Stomach smooth muscle (tissue), 2 donors: ENCODE measurements at regions not wholly inside any gene's neighbourhood (a gene's known extent, or its start where the extent isn't known, plus 50 kb on each side); places are given as distances from the start of the nearest gene placed in this dataset.

Source experiments
- H3K27ac ChIP-seq: one replicate; pipeline ENCODE4 v1.7.0; 2013; ENCODE audit warnings: mild to moderate bottlenecking, low read length, inconsistent platforms
- H3K27me3 ChIP-seq, 2 donors: one replicate each; pipeline ENCODE4 v1.7.0; 2013; ENCODE audit warnings: low read length in 2 of 2; ENCODE audit not compliant: insufficient read depth in 2 of 2, control insufficient read depth in 1 of 2
- H3K36me3 ChIP-seq, 2 donors: one replicate each; pipeline ENCODE4 v1.7.0; 2013; ENCODE audit warnings: low read length in 2 of 2; ENCODE audit not compliant: control insufficient read depth in 2 of 2, insufficient read depth in 2 of 2
- H3K4me1 ChIP-seq: one replicate; pipeline ENCODE4 v1.7.0; 2013; ENCODE audit warnings: low read length; ENCODE audit not compliant: control insufficient read depth, insufficient read depth
- H3K4me3 ChIP-seq, 2 donors: one replicate each; pipeline ENCODE4 v1.7.0; 2013; ENCODE audit warnings: low read length in 2 of 2
- H3K9ac ChIP-seq, 2 donors: one replicate each; pipeline ENCODE4 v1.7.0; 2013; ENCODE audit warnings: low read length in 2 of 2, mild to moderate bottlenecking in 1 of 2
- H3K9me3 ChIP-seq, 2 donors: one replicate each; pipeline ENCODE4 v1.7.0; 2013; ENCODE audit warnings: low read length in 2 of 2; ENCODE audit not compliant: control insufficient read depth in 2 of 2
- donor health status: healthy.
- donor health status: Pancreatic carcinoma.

GRCh38 chr18:61729322-61729721 lies 163.5 kb downstream of the RNF152 start:
- Histone ChIP-seq H3K4me3 (no peak overlapping the region), H3K27ac (no peak overlapping the region), H3K9ac (no peak overlapping the region), H3K4me1 (peaks cover 4% of the 10 kb centered on the region), H3K36me3 (no peaks in the 10 kb centered on the region), H3K9me3 (no peaks in the 10 kb centered on the region), H3K27me3 (no peaks in the 10 kb centered on the region)

- H3K27me3 ChIP-seq: no peaks in the 10 kb centered on the region
- no peaks in the 10 kb centered on the region for H3K4me1 ChIP-seq
- H3K27ac ChIP-seq: no peak overlapping the region
- no peak overlapping the region for H3K4me3 ChIP-seq
- H3K36me3 ChIP-seq: no peaks in the 10 kb centered on the region
- H3K9me3 ChIP-seq: no peaks in the 10 kb centered on the region
- no peak overlapping the region for H3K9ac ChIP-seq
These were observed 165.3 kb downstream of the RNF152 start for GRCh38 chr18:61727241-61728193.

GRCh38 chr18:61724532-61724931 lies 168.3 kb downstream of the RNF152 start:
- H3K9me3 ChIP-seq: no peaks in the 10 kb centered on the region
- no peak overlapping the region for H3K27ac ChIP-seq
- H3K27me3 ChIP-seq: no peaks in the 10 kb centered on the region
- no peaks in the 10 kb centered on the region for H3K36me3 ChIP-seq
- H3K4me3 ChIP-seq: no peak overlapping the region
- no peak overlapping the region for H3K9ac ChIP-seq
- no peaks in the 10 kb centered on the region for H3K4me1 ChIP-seq

DNA sequence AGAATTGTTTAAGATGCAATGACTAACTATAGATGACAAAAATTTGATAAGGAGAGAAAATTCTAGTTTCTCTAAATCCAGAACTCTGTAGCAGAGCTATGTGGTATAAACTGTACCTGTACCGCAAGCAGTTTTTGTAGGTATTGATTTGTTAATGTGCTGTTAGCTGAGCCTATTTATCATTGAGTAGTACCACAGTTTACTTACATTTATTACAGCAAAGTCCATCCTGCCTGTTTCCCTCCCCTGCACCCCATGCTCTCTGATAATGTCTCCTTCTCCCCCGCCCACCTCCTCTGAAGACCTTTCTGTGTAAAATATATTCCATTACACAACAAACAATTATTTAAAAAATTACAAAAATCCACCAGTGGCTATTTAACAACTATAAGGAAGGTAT lies 170.6 kb downstream of the RNF152 start:
- Histone ChIP-seq H3K27ac (no peak overlapping the region), H3K4me3 (no peak overlapping the region), H3K27me3 (no peaks in the 10 kb centered on the region), H3K4me1 (no peaks in the 10 kb centered on the region), H3K36me3 (no peaks in the 10 kb centered on the region), H3K9ac (no peak overlapping the region), H3K9me3 (no peaks in the 10 kb centered on the region)

- Histone ChIP-seq H3K36me3 (no peaks in the 10 kb centered on the region), H3K27me3 (no peaks in the 10 kb centered on the region), H3K4me3 (no peak overlapping the region), H3K9me3 (no peaks in the 10 kb centered on the region), H3K4me1 (no peaks in the 10 kb centered on the region), H3K9ac (no peak overlapping the region), H3K27ac (no peak overlapping the region)
These were observed 172.3 kb downstream of the RNF152 start for GRCh38 chr18:61720496-61720895.

- Histone ChIP-seq H3K27ac (no peak overlapping the region), H3K4me1 (no peaks in the 10 kb centered on the region), H3K9me3 (no peaks in the 10 kb centered on the region), H3K36me3 (no peaks in the 10 kb centered on the region), H3K27me3 (no peaks in the 10 kb centered on the region), H3K4me3 (no peak overlapping the region), H3K9ac (no peak overlapping the region)
These were observed 173.1 kb downstream of the RNF152 start for GRCh38 chr18:61719671-61720070.

DNA sequence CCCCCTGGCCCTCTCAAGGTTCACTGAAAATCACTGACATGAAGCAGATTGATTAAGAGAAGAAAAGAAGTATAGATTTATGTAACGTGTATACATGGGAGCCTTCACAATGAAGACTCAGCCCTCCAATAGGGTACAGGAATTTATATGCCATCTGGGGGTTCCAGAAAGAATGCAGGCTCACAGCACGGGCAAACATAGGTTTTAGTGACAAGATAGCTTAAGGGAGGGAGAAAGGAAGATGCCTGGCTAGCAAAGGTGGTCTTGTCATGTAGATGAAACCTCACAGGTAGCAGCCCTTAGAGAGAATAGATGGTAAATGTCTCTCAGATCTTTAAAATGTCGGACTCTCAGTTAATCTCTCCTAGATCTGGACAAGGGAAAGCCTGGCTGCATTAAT lies 173.9 kb downstream of the RNF152 start:
- Histone ChIP-seq H3K27ac (no peak overlapping the region), H3K27me3 (no peaks in the 10 kb centered on the region), H3K4me1 (no peaks in the 10 kb centered on the region), H3K4me3 (no peak overlapping the region), H3K9me3 (no peaks in the 10 kb centered on the region), H3K36me3 (no peaks in the 10 kb centered on the region), H3K9ac (no peak overlapping the region)

DNA sequence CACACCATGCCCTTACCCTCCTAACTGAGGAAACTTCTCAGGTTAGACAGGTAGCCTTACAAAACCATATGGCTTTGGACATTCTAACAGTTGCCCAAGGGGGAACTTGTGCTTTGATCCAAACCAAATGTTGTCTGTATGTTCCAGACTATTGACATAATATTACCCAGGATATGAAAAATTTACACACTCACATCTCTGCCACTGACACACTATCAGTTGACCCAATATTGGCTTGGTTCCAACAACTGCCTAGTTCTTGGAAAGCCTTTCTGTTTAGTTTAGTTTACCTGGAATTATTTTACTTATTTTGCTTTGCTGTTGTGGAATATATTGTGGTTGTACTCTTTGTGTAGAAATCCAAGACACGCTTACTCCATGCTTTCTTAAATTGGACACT lies 178.4 kb downstream of the RNF152 start:
- Histone ChIP-seq H3K36me3 (no peaks in the 10 kb centered on the region), H3K4me3 (no peak overlapping the region), H3K27ac (no peak overlapping the region), H3K4me1 (no peaks in the 10 kb centered on the region), H3K9me3 (no peaks in the 10 kb centered on the region), H3K9ac (no peak overlapping the region), H3K27me3 (no peaks in the 10 kb centered on the region)

GRCh38 chr18:61713502-61713901 lies 179.3 kb downstream of the RNF152 start:
- no peak overlapping the region for H3K27ac ChIP-seq
- H3K9ac ChIP-seq: no peak overlapping the region
- H3K4me3 ChIP-seq: no peak overlapping the region
- no peaks in the 10 kb centered on the region for H3K36me3 ChIP-seq
- no peaks in the 10 kb centered on the region for H3K27me3 ChIP-seq
- H3K4me1 ChIP-seq: no peaks in the 10 kb centered on the region
- H3K9me3 ChIP-seq: no peaks in the 10 kb centered on the region

DNA sequence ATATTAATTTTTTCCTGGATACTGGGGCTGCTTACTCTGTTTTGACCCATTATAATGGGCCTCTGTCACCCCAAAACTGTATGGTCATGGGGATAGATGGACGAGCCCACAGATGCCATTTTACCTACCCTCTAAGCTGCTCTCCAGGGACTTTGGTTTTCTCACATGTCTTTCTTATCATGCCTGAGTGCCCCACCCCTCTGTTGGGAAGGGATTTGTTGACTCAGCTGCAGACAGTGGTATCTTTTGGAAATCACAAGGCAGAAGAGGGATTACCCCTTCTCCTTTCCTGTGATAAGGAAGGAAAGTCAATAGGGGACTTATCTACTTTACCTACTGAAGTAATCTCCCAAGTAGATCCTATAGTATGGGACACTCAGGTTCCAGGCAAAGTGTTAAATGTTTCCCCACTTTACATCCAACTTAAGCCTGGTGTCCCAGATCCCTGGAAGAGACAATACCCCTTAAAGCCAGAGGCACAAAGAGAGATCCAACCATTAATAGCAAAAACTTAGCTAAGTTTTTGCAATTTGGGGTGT lies 182.7 kb downstream of the RNF152 start:
- Histone ChIP-seq H3K36me3 (no peaks in the 10 kb centered on the region), H3K9ac (no peak overlapping the region), H3K4me3 (no peak overlapping the region), H3K27ac (no peak overlapping the region), H3K4me1 (no peaks in the 10 kb centered on the region), H3K9me3 (no peaks in the 10 kb centered on the region), H3K27me3 (no peaks in the 10 kb centered on the region)

GRCh38 chr18:61706276-61706915 lies 186.4 kb downstream of the RNF152 start:
- no peak overlapping the region for H3K4me3 ChIP-seq
- no peaks in the 10 kb centered on the region for H3K27me3 ChIP-seq
- no peaks in the 10 kb centered on the region for H3K4me1 ChIP-seq
- no peak overlapping the region for H3K27ac ChIP-seq
- no peaks in the 10 kb centered on the region for H3K36me3 ChIP-seq
- no peak overlapping the region for H3K9ac ChIP-seq
- no peaks in the 10 kb centered on the region for H3K9me3 ChIP-seq
